HEK293 (cell line): ENCODE measurements at regions not wholly inside any gene's neighbourhood (a gene's known extent, or its start where the extent isn't known, plus 50 kb on each side); places are given as distances from the start of the nearest gene placed in this dataset.

Experiments
- CTCF ChIA-PET: fragments of 350-600 bp; formaldehyde crosslinking; extraction: SDS; loops from one replicate; lab custom pipeline; 2021; ENCODE audit warnings: antibody characterized with exemption; lab: Yijun Ruan, JAX
- POLR2A ChIA-PET: fragments of 300-600 bp; formaldehyde crosslinking; extraction: SDS; loops from one replicate; lab custom pipeline; 2020; ENCODE audit warnings: antibody characterized with exemption, inconsistent platforms; lab: Yijun Ruan, JAX
- H3K27ac ChIP-seq: fragments of 200-500 bp; sonication (Bioruptor generic); 2 replicates; pipeline ENCODE4 v1.5.1; 2014; ENCODE audit warnings: low read depth, low read length, control low read depth, inconsistent platforms; ENCODE audit errors: extremely low read depth
- H3K36me3 ChIP-seq, 2 experiments: fragments of 200-500 bp in 1 of 2; sonication (Bioruptor generic) in 1 of 2; 1 replicate in 1 of 2; 2 replicates in 1 of 2; pipeline ENCODE4 v1.5.1; 2014 to 2017; ENCODE audit warnings: inconsistent platforms in 2 of 2, low read length in 2 of 2; ENCODE audit not compliant: control insufficient read depth in 2 of 2, insufficient read depth in 1 of 2
- H3K4me1 ChIP-seq: fragments of 200-500 bp; sonication (Bioruptor generic); 2 replicates; pipeline ENCODE4 v1.5.1; 2014; ENCODE audit warnings: mild to moderate bottlenecking, low read length, inconsistent platforms; ENCODE audit not compliant: control insufficient read depth, insufficient read depth
- H3K4me3 ChIP-seq: 2 replicates; pipeline ENCODE4 v1.5.1; 2011; ENCODE audit warnings: low read depth, mild to moderate bottlenecking, control low read depth, low read length, moderate library complexity
- H3K9me3 ChIP-seq: fragments of 200-500 bp; sonication (Bioruptor generic); 2 replicates; pipeline ENCODE4 v1.5.1; 2014; ENCODE audit warnings: low read depth, low read length, inconsistent platforms; ENCODE audit not compliant: control insufficient read depth, insufficient read depth
- KLF1 ChIP-seq: fragments of 450-650 bp; formaldehyde crosslinking; IDR thresholded peaks from 2 replicates; pipeline ENCODE4 v1.5.1; 2016; ENCODE audit warnings: missing biosample characterization, missing genetic modification characterization
- SCRT1 ChIP-seq: fragments of 450-650 bp; formaldehyde crosslinking; IDR thresholded peaks from 2 replicates; pipeline ENCODE4 v1.5.1; 2016; ENCODE audit warnings: missing biosample characterization, missing genetic modification characterization, borderline replicate concordance
- SETDB1 ChIP-seq: IDR thresholded peaks from one replicate; pipeline ENCODE4 v1.6.1; 2017; ENCODE audit warnings: mild to moderate bottlenecking, low read length, moderate library complexity, mixed read lengths; ENCODE audit not compliant: insufficient read length
- SP2 ChIP-seq: fragments of 450-650 bp; formaldehyde crosslinking; IDR thresholded peaks from 2 replicates; pipeline ENCODE4 v1.5.1; 2016; ENCODE audit warnings: missing biosample characterization, missing genetic modification characterization
- ZBTB21 ChIP-seq: fragments of 450-650 bp; formaldehyde crosslinking; IDR thresholded peaks from 2 replicates; pipeline ENCODE4 v1.5.1; 2017; ENCODE audit warnings: missing biosample characterization, missing genetic modification characterization
- ZFHX2 ChIP-seq: fragments of 450-650 bp; formaldehyde crosslinking; conservative IDR thresholded peaks from 2 replicates; pipeline ENCODE4 v1.5.1; 2016; ENCODE audit warnings: missing biosample characterization, missing genetic modification characterization
- ZFP3 ChIP-seq: fragments of 450-650 bp; formaldehyde crosslinking; IDR thresholded peaks from 2 replicates; pipeline ENCODE4 v1.5.1; 2016; ENCODE audit warnings: low read depth, missing biosample characterization, missing genetic modification characterization
- ZNF202 ChIP-seq: fragments of 450-650 bp; formaldehyde crosslinking; IDR thresholded peaks from 2 replicates; pipeline ENCODE4 v1.5.1; 2016; ENCODE audit warnings: missing biosample characterization, missing genetic modification characterization, borderline replicate concordance
- ZNF23 ChIP-seq: fragments of 450-650 bp; formaldehyde crosslinking; IDR thresholded peaks from 2 replicates; pipeline ENCODE4 v1.5.1; 2016; ENCODE audit warnings: missing biosample characterization, missing genetic modification characterization, borderline replicate concordance
- ZNF610 ChIP-seq: fragments of 450-650 bp; formaldehyde crosslinking; IDR thresholded peaks from 2 replicates; pipeline ENCODE4 v1.5.1; 2016; ENCODE audit warnings: missing biosample characterization, missing genetic modification characterization, borderline replicate concordance
- ZNF707 ChIP-seq: fragments of 450-650 bp; formaldehyde crosslinking; IDR thresholded peaks from 2 replicates; pipeline ENCODE4 v1.5.1; 2016; ENCODE audit warnings: missing biosample characterization, missing genetic modification characterization
- ZNF777 ChIP-seq: fragments of 450-650 bp; formaldehyde crosslinking; IDR thresholded peaks from 2 replicates; pipeline ENCODE4 v1.5.1; 2017; ENCODE audit warnings: missing biosample characterization, missing genetic modification characterization, borderline replicate concordance
- ZNF830 ChIP-seq: fragments of 450-650 bp; IDR thresholded peaks from 2 replicates; pipeline ENCODE4 v1.5.0; 2018; ENCODE audit warnings: missing biosample characterization, missing genetic modification characterization, low read depth, mild to moderate bottlenecking, moderate library complexity
- TF ChIP-seq, protein P1 (sequence below): fragments of 450-650 bp; formaldehyde crosslinking; IDR thresholded peaks from 2 replicates; pipeline ENCODE4 v1.5.1; 2016; ENCODE audit warnings: missing biosample characterization, missing genetic modification characterization, borderline replicate concordance
- TF ChIP-seq, protein P2 (sequence below): fragments of 450-650 bp; formaldehyde crosslinking; IDR thresholded peaks from 2 replicates; pipeline ENCODE4 v1.5.1; 2017; ENCODE audit warnings: missing biosample characterization, missing genetic modification characterization
- TF ChIP-seq, protein P3 (sequence below): fragments of 450-650 bp; formaldehyde crosslinking; IDR thresholded peaks from 2 replicates; pipeline ENCODE4 v1.5.1; 2016; ENCODE audit warnings: missing biosample characterization, missing genetic modification characterization
- TF ChIP-seq, protein P4 (sequence below): fragments of 450-650 bp; formaldehyde crosslinking; IDR thresholded peaks from 2 replicates; pipeline ENCODE4 v1.5.1; 2017; ENCODE audit warnings: missing biosample characterization, missing genetic modification characterization
- TF ChIP-seq, protein P5 (sequence below): fragments of 450-650 bp; formaldehyde crosslinking; IDR thresholded peaks from 2 replicates; pipeline ENCODE4 v1.5.1; 2016; ENCODE audit warnings: missing biosample characterization, missing genetic modification characterization

DNA sequence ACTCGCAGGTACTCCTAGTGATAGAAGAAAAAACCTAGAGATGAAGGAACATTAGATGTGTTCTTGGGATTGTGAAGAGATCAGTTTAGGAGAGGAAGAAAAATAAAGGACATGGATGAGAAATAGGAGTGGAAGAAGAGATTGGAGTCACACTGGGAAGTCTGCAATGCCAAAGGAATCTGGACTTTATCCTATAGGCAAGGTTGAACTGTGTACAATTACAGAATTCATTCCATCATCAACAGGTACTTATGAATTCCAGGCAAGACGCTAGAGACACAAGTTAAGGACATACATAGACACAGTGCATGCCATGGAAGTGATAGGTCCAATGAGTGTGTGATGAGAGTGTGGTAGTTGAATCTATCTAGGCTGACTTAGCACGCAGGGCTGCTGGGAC lies 101.3 kb downstream of the EDN1 start:
- no peak overlapping the region for H3K27ac ChIP-seq
- no peaks in the 10 kb centered on the region for H3K9me3 ChIP-seq
- TF ChIP-seq SP2 (tag by site-specific recombination) = no peak
- TF ChIP-seq ZFP3 = no peak
- TF ChIP-seq SCRT1 (tag by site-specific recombination) = no peak
- TF ChIP-seq ZNF610 (tag by site-specific recombination) = no peak
- TF ChIP-seq ZNF23 (tag by site-specific recombination) = no peak
- TF ChIP-seq, protein P1, sequence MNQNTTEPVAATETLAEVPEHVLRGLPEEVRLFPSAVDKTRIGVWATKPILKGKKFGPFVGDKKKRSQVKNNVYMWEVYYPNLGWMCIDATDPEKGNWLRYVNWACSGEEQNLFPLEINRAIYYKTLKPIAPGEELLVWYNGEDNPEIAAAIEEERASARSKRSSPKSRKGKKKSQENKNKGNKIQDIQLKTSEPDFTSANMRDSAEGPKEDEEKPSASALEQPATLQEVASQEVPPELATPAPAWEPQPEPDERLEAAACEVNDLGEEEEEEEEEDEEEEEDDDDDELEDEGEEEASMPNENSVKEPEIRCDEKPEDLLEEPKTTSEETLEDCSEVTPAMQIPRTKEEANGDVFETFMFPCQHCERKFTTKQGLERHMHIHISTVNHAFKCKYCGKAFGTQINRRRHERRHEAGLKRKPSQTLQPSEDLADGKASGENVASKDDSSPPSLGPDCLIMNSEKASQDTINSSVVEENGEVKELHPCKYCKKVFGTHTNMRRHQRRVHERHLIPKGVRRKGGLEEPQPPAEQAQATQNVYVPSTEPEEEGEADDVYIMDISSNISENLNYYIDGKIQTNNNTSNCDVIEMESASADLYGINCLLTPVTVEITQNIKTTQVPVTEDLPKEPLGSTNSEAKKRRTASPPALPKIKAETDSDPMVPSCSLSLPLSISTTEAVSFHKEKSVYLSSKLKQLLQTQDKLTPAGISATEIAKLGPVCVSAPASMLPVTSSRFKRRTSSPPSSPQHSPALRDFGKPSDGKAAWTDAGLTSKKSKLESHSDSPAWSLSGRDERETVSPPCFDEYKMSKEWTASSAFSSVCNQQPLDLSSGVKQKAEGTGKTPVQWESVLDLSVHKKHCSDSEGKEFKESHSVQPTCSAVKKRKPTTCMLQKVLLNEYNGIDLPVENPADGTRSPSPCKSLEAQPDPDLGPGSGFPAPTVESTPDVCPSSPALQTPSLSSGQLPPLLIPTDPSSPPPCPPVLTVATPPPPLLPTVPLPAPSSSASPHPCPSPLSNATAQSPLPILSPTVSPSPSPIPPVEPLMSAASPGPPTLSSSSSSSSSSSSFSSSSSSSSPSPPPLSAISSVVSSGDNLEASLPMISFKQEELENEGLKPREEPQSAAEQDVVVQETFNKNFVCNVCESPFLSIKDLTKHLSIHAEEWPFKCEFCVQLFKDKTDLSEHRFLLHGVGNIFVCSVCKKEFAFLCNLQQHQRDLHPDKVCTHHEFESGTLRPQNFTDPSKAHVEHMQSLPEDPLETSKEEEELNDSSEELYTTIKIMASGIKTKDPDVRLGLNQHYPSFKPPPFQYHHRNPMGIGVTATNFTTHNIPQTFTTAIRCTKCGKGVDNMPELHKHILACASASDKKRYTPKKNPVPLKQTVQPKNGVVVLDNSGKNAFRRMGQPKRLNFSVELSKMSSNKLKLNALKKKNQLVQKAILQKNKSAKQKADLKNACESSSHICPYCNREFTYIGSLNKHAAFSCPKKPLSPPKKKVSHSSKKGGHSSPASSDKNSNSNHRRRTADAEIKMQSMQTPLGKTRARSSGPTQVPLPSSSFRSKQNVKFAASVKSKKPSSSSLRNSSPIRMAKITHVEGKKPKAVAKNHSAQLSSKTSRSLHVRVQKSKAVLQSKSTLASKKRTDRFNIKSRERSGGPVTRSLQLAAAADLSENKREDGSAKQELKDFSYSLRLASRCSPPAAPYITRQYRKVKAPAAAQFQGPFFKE (tag by site-specific recombination) = no peak
- no peak for TF ChIP-seq ZNF202 (tag by site-specific recombination)
- TF ChIP-seq, protein P2, sequence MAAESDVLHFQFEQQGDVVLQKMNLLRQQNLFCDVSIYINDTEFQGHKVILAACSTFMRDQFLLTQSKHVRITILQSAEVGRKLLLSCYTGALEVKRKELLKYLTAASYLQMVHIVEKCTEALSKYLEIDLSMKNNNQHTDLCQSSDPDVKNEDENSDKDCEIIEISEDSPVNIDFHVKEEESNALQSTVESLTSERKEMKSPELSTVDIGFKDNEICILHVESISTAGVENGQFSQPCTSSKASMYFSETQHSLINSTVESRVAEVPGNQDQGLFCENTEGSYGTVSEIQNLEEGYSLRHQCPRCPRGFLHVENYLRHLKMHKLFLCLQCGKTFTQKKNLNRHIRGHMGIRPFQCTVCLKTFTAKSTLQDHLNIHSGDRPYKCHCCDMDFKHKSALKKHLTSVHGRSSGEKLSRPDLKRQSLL (tag by site-specific recombination) = no peak
- TF ChIP-seq, protein P3, sequence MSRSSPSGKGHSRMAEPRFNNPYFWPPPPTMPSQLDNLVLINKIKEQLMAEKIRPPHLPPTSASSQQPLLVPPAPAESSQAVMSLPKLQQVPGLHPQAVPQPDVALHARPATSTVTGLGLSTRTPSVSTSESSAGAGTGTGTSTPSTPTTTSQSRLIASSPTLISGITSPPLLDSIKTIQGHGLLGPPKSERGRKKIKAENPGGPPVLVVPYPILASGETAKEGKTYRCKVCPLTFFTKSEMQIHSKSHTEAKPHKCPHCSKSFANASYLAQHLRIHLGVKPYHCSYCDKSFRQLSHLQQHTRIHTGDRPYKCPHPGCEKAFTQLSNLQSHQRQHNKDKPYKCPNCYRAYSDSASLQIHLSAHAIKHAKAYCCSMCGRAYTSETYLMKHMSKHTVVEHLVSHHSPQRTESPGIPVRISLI (tag by site-specific recombination) = no peak
- no peak for TF ChIP-seq SETDB1
- no peak for TF ChIP-seq ZBTB21 (tag by site-specific recombination)
- no peak for TF ChIP-seq ZNF777 (tag by site-specific recombination)
- TF ChIP-seq ZNF707 (tag by site-specific recombination) = no peak
- H3K4me1 ChIP-seq = no peaks in the 10 kb centered on the region
- H3K4me3 ChIP-seq = no peak overlapping the region
- H3K36me3 ChIP-seq = no peaks in the 10 kb centered on the region
- POLR2A ChIA-PET = no interaction called here
- CTCF ChIA-PET = interaction anchor here (0.9 kb wide), 1 partner anchor 212 kb away, joined by 3 read pairs; no protein-coding TSS in a partner anchor

DNA sequence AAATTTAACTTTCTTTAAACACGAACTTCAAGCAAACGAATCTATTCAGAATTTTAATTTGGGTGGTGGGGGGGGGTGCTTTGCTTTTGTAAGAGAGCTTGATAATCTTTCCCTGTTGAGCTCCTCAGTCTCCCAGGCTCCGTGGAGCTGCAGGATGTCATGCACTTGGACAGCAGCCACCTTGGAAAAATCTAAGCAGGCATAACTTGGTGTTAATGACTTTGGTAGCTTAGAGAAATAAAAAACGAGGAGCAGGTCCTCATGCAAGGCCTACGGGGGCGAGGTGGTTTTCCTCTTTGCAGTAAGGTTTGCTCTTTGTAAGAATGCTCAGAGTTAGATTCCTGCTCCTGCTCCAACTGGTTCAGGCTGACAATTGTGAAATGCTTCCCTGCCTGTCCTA lies 102.3 kb downstream of the EDN1 start:
- POLR2A ChIA-PET = no interaction called here
- CTCF ChIA-PET = interaction anchor here (0.6 to 0.8 kb wide), 2 partner anchors 11 to 185 kb away, joined by 3 to 4 read pairs; no protein-coding TSS in a partner anchor
- no peak overlapping the region for H3K4me3 ChIP-seq
- no peaks in the 10 kb centered on the region for H3K36me3 ChIP-seq
- no peak overlapping the region for H3K27ac ChIP-seq
- H3K4me1 ChIP-seq = no peaks in the 10 kb centered on the region
- TF ChIP-seq, protein P4, sequence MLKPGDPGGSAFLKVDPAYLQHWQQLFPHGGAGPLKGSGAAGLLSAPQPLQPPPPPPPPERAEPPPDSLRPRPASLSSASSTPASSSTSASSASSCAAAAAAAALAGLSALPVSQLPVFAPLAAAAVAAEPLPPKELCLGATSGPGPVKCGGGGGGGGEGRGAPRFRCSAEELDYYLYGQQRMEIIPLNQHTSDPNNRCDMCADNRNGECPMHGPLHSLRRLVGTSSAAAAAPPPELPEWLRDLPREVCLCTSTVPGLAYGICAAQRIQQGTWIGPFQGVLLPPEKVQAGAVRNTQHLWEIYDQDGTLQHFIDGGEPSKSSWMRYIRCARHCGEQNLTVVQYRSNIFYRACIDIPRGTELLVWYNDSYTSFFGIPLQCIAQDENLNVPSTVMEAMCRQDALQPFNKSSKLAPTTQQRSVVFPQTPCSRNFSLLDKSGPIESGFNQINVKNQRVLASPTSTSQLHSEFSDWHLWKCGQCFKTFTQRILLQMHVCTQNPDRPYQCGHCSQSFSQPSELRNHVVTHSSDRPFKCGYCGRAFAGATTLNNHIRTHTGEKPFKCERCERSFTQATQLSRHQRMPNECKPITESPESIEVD = no peak
- TF ChIP-seq ZNF830 = no peak
- TF ChIP-seq, protein P5, sequence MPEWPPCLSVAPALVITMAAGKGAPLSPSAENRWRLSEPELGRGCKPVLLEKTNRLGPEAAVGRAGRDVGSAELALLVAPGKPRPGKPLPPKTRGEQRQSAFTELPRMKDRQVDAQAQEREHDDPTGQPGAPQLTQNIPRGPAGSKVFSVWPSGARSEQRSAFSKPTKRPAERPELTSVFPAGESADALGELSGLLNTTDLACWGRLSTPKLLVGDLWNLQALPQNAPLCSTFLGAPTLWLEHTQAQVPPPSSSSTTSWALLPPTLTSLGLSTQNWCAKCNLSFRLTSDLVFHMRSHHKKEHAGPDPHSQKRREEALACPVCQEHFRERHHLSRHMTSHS = no peak
- no peak for TF ChIP-seq KLF1 (tag by site-specific recombination)
- no peak for TF ChIP-seq ZFHX2 (tag by site-specific recombination)
- no peak for TF ChIP-seq ZNF777 (tag by site-specific recombination)
- no peaks in the 10 kb centered on the region for H3K9me3 ChIP-seq
